NT2/D1 (cell line): ENCODE measurements at regions not wholly inside any gene's neighbourhood (a gene's known extent, or its start where the extent isn't known, plus 50 kb on each side); places are given as distances from the start of the nearest gene placed in this dataset.

Experiments
- DNase-seq: peaks from one replicate; pipeline ENCODE4 v3.0.0-alpha.2; 2011; ENCODE audit warnings: low read depth, low spot score
- H3K27me3 ChIP-seq: 2 replicates; pipeline ENCODE4 v1.6.0; 2011; ENCODE audit warnings: mild to moderate bottlenecking; ENCODE audit not compliant: insufficient read length, insufficient read depth
- H3K36me3 ChIP-seq: 2 replicates; pipeline ENCODE4 v1.6.1; 2011; ENCODE audit warnings: mild to moderate bottlenecking, low read length, mixed read lengths; ENCODE audit not compliant: insufficient read depth, insufficient read length
- H3K4me1 ChIP-seq: 2 replicates; pipeline ENCODE4 v1.5.1; 2011; ENCODE audit not compliant: insufficient read depth, insufficient read length
- H3K4me3 ChIP-seq: 2 replicates; pipeline ENCODE4 v1.5.1; 2011; ENCODE audit warnings: low read depth; ENCODE audit not compliant: insufficient read length
- H3K9ac ChIP-seq: 2 replicates; pipeline ENCODE4 v1.6.0; 2011; ENCODE audit warnings: low read depth; ENCODE audit not compliant: insufficient read length
- H3K9me3 ChIP-seq: 2 replicates; pipeline ENCODE4 v1.5.1; 2011; ENCODE audit warnings: mild to moderate bottlenecking, low read length; ENCODE audit not compliant: insufficient read depth
- SUZ12 ChIP-seq: IDR thresholded peaks from 2 replicates; pipeline ENCODE4 v1.6.1; 2011; ENCODE audit not compliant: insufficient read length, insufficient read depth; ENCODE audit errors: extremely low read depth
- YY1 ChIP-seq: IDR thresholded peaks from 2 replicates; pipeline ENCODE4 v1.6.1; 2011; ENCODE audit not compliant: insufficient read length, insufficient read depth
- ZNF274 ChIP-seq: IDR thresholded peaks from 2 replicates; pipeline ENCODE4 v1.6.1; 2011; ENCODE audit warnings: mild to moderate bottlenecking, low read depth, low read length

DNA sequence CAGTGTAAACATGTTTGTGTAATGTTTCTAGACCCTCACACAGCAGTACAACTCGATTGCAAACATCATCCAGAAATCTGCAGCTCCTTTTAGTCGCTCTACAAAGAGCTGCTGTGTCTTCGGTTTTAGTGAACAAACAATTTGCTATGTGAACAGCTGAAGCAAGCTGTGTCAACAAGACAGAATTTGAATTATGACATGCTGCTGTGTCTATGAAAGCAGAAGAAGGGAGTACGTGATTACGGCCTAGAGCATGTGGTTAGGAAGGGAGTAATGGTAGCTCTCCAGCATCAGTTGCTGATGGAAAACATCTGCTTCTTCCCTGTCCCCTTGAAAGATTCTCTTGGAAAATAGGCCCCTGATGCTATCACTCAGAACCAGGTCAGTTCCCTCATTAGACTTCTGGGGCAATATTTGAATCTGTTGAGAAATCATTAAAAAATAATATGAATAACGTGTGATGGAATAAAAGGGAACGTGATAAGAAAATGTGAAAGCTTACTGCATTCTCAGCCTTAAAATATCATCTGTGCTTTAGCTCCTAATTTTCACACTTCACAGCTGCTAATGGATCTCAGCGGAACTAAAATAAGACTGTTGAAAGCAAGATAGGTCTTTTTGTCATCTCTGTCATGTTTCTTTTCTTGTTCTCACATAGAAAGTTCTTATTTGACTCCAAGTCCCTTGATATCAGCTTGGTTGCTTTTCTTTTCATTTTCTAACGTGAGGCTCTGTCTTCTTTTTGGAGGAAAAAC, 891.5 kb downstream of the ROBO2 start:
- no peak for DNase-seq
- H3K4me3 ChIP-seq = no peak overlapping the region
- no peak overlapping the region for H3K9ac ChIP-seq
- H3K4me1 ChIP-seq = no peaks in the 10 kb centered on the region
- no peaks in the 10 kb centered on the region for H3K9me3 ChIP-seq
- TF ChIP-seq SUZ12 (no peak), ZNF274 (no peak), YY1 (no peak)
- no peaks in the 10 kb centered on the region for H3K36me3 ChIP-seq
- no peaks in the 10 kb centered on the region for H3K27me3 ChIP-seq

DNA sequence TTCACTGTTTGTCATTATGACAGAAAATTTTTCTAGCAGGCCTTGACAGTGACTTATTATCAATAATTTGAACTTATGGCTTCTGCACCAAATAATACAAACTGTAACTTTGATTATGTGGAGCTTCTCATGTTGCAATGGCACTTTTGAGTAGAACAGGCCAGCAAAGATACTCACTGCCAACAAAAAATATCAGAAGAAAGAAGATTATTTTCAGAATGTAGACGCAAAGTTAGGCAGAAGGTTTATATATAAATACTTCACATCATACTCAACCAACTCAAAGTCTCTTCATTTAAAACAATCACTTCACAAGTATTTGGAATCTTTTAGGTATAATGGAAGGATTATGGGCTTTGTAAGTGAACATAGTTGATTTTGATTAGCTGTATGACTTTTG, 893.0 kb downstream of the ROBO2 start:
- Histone ChIP-seq H3K36me3 (no peaks in the 10 kb centered on the region), H3K27me3 (no peaks in the 10 kb centered on the region), H3K4me3 (no peak overlapping the region), H3K9ac (no peak overlapping the region), H3K9me3 (no peaks in the 10 kb centered on the region), H3K4me1 (no peaks in the 10 kb centered on the region)
- no peak for DNase-seq
- no peak for TF ChIP-seq ZNF274
- TF ChIP-seq SUZ12 = no peak

DNA sequence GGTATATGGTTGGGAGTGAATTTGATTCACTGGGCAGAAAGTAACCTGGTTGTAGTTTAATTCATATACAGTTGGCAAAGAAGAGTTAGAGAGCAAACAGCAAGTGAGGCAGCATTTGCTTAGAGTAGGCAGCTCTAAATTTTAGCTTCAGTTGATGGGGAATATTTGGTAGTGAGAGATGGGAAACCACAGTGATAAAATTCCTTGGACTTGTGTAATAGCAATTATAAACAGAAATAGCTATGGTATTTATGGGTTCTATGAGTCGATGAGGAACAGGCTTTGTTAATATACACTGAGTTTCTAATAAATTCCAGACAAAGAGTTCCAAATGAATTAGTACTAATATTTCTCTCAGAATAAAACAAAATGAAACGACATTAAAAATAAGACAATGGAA, 894.0 kb downstream of the ROBO2 start:
- Histone ChIP-seq H3K36me3 (no peaks in the 10 kb centered on the region), H3K4me1 (no peaks in the 10 kb centered on the region), H3K9ac (no peak overlapping the region), H3K4me3 (no peak overlapping the region), H3K9me3 (no peaks in the 10 kb centered on the region), H3K27me3 (no peaks in the 10 kb centered on the region)
- DNase-seq = no peak
- TF ChIP-seq YY1 (no peak), SUZ12 (no peak), ZNF274 (no peak)

DNA sequence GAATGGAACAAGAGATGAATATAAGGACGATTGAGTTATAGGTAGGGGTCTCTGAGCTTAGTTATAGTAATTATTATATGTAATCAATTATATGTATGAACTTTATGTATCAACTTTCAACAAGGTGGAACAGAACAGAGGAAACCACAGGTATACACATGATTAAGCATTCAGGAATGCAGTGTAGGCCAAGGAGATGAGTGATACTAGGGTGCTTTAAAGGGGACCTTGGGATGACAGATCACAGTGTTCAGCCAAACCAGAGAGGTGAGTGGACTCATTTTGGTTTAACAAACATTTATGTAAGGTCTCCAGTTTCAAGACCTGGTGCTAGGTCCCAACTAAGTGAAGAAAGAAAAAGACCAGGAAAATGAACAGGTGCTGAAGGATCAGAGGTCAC, 895.5 kb downstream of the ROBO2 start:
- TF ChIP-seq SUZ12 (no peak), YY1 (no peak), ZNF274 (no peak)
- no peak for DNase-seq
- Histone ChIP-seq H3K4me3 (no peak overlapping the region), H3K27me3 (no peaks in the 10 kb centered on the region), H3K9ac (no peak overlapping the region), H3K9me3 (no peaks in the 10 kb centered on the region), H3K4me1 (no peaks in the 10 kb centered on the region), H3K36me3 (no peaks in the 10 kb centered on the region)

DNA sequence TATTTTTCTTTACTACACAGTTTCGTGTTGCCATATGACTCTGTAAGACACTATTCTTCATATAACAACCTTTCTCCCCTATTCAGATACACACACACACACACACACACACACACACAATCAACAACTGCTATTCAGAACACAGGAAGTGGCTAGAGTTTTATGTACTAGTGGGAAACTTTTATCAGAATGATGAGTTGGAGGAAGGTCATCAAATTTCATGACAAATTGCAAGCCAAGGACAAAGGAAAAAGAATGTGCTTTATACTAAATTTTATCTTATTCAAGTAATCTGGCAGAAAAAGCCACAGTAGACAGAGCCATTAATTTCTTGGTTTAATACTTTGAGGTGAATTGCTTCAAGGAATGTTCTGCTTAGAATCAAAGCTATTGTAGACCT, 899.8 kb downstream of the ROBO2 start:
- no peaks in the 10 kb centered on the region for H3K36me3 ChIP-seq
- H3K9me3 ChIP-seq = no peaks in the 10 kb centered on the region
- no peak for TF ChIP-seq SUZ12
- H3K27me3 ChIP-seq = no peaks in the 10 kb centered on the region
- H3K4me3 ChIP-seq = no peak overlapping the region
- H3K4me1 ChIP-seq = no peaks in the 10 kb centered on the region
- no peak for DNase-seq
- no peak overlapping the region for H3K9ac ChIP-seq

DNA sequence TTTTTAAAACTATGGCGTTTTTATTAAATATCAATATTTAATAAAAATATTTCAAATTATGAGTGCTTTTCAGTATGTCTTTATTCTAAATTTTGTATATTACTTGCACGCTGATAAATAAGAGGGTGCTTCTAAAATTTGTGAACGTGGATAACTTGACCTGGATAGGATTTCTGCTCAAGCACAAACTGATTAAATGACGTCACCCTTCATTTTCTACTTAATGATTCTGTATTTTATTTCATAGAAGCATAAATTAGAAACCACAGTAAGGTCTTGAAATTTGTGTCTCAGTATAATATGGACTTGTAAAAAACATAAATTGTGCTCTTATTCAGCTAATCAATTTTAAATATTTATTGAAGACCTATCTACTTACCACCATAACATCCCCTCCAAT, 903.7 kb downstream of the ROBO2 start:
- no peaks in the 10 kb centered on the region for H3K9me3 ChIP-seq
- TF ChIP-seq YY1 = no peak
- TF ChIP-seq SUZ12 = no peak
- TF ChIP-seq ZNF274 = no peak
- H3K36me3 ChIP-seq = no peaks in the 10 kb centered on the region
- H3K4me3 ChIP-seq = no peak overlapping the region
- H3K27me3 ChIP-seq = no peaks in the 10 kb centered on the region
- H3K9ac ChIP-seq = no peak overlapping the region
- no peaks in the 10 kb centered on the region for H3K4me1 ChIP-seq
- no peak for DNase-seq

DNA sequence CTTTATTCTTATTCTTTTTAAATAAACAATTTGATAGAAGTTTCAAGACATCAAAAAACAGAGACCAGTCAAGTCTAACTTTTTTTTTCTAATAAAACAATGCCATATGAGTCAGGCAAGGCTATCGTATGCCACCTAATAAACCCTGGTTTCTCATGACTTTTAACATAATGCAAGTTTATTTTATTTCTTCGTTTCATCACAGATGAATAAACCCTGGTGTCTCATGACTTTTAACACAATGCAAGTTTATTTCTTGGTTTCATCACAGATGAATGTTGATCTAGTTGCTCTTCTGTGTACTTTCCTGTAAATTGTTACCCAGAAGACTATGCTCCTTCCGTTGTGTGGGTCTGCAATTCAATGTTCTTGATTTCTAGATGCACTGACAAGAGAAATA, 905.4 kb downstream of the ROBO2 start:
- no peak for TF ChIP-seq ZNF274
- TF ChIP-seq SUZ12 = no peak
- no peak for TF ChIP-seq YY1
- DNase-seq = no peak
- H3K4me1 ChIP-seq = no peaks in the 10 kb centered on the region
- H3K9me3 ChIP-seq = no peaks in the 10 kb centered on the region
- H3K36me3 ChIP-seq = no peaks in the 10 kb centered on the region
- no peaks in the 10 kb centered on the region for H3K27me3 ChIP-seq
- H3K4me3 ChIP-seq = no peak overlapping the region
- no peak overlapping the region for H3K9ac ChIP-seq

DNA sequence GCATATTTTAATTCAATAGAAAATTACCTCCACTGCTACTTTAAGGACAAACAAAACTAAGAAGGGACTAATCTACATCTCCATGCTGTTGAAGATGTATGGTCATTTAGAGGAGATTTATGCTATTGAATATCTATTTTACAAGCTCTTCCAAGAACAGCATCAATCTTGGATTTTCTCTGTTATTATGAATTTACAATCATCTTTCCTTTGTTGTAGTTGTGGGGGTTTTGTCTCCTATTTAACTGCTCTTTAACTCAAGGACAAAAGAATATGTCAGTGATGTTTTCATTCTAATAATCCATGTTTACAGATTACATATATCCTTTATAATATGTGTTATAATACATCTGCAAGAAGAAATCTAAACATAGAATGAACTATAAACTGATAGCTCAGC, 907.8 kb downstream of the ROBO2 start:
- TF ChIP-seq SUZ12 = no peak
- TF ChIP-seq YY1 = no peak
- TF ChIP-seq ZNF274 = no peak
- DNase-seq = no peak
- no peak overlapping the region for H3K9ac ChIP-seq
- H3K9me3 ChIP-seq = no peaks in the 10 kb centered on the region
- no peaks in the 10 kb centered on the region for H3K27me3 ChIP-seq
- no peaks in the 10 kb centered on the region for H3K36me3 ChIP-seq
- H3K4me1 ChIP-seq = no peaks in the 10 kb centered on the region
- no peak overlapping the region for H3K4me3 ChIP-seq
